ENCODE measurements at regions not wholly inside any gene's neighbourhood (a gene's known extent, or its start where the extent isn't known, plus 50 kb on each side); places are given as distances from the start of the nearest gene placed in this dataset.

DNA sequence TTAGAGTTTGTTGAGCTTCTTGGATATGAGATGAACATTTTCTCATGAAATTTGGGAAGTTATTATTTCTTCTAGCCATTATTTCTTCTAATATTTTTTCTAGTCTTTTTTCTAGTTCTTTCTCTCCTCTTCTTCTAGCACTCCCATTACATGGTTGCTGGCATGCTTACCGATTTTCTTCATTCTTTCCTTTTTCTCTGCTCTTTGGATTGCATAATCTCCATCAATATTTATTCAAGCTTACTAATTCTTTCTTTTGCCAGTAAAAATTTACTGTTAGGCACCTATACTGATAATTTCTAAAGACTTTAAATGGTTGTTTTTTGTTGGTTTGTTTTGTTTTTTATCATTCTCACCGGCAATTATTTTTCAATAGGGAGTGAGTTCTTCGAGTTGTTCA lies 114.8 kb upstream of the RASEF start:
- H3K9me3 ChIP-seq: peaks cover 39% of the 10 kb centered on the region
- ChIA-PET CTCF (no interaction called here), POLR2A (no interaction called here)
- 33% methylated on average over 3 of the region's 3 CpGs for WGBS (ENCODE audit: missing lambda C conversion rate)
- DNase-seq (ENCODE audit: low read depth in 1 of 2, low spot score in 1 of 2): no peak
- H3K27ac ChIP-seq: no peak overlapping the region
- no peak overlapping the region for H3K4me3 ChIP-seq
- no peak for FAIRE-seq
- no peak overlapping the region for H3K4me2 ChIP-seq
- no peak for TF ChIP-seq CHD4 (IDR thresholded peaks at IDR 0.05; ENCODE audit: borderline replicate concordance)
- no peak for TF ChIP-seq HES2 (IDR thresholded peaks at IDR 0.05)
- no peak for TF ChIP-seq PHF8 (IDR thresholded peaks at IDR 0.05; ENCODE audit: borderline replicate concordance, low read depth)
- TF ChIP-seq ZSCAN20 (CRISPR knock-in tag; IDR thresholded peaks at IDR 0.05): no peak
- no peak for TF ChIP-seq TP53 (CRISPR knock-in tag; IDR thresholded peaks at IDR 0.05)
- no peak for TF ChIP-seq MAX (IDR thresholded peaks at IDR 0.05)
- no peak for TF ChIP-seq MAFK (IDR thresholded peaks at IDR 0.05; ENCODE audit: partially characterized antibody)
- TF ChIP-seq TFCP2L1 (CRISPR knock-in tag; IDR thresholded peaks at IDR 0.05): no peak
- TF ChIP-seq FOXS1 (CRISPR knock-in tag; IDR thresholded peaks at IDR 0.05): no peak
- no peaks in the 10 kb centered on the region for H3K4me1 ChIP-seq
- no peak for ATAC-seq

DNA sequence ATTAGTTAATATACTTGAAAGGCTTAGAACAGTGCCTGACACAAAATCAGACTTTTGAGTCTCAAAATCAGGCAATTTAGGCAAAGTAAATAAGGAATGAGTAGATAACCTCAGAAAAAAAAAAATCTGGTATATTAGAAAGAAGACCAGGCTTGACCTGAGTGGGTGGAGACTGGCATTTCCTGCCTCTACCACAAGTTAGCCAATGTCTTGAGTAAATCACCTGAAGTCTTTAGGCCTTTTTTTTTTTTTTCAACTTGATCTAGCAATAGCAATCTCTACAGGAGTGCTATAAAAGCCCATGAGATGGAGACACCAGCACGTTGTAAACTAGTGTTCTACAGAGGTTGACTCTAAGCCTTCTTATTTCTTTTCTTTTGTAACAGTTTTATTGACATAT lies 104.2 kb upstream of the RASEF start:
- Histone ChIP-seq H3K4me1 (no peaks in the 10 kb centered on the region), H3K9me3 (peaks cover 8% of the 10 kb centered on the region; the same call in 2 of the 3 replicates), H3K27ac (no peak overlapping the region), H3K4me3 (no peak overlapping the region), H3K4me2 (no peak overlapping the region)
- no peak for TF ChIP-seq KDM1A (IDR thresholded peaks at IDR 0.05; ENCODE audit: low read depth)
- no peak for TF ChIP-seq MAZ (IDR thresholded peaks at IDR 0.05; ENCODE audit: borderline replicate concordance, low read depth, low read length)
- TF ChIP-seq HOXB13 (CRISPR knock-in tag; IDR thresholded peaks at IDR 0.05; ENCODE audit: low read depth): no peak
- TF ChIP-seq ZNF302 (CRISPR knock-in tag; IDR thresholded peaks at IDR 0.05): no peak
- TF ChIP-seq ELK1 (IDR thresholded peaks at IDR 0.05; ENCODE audit: low read depth, low read length): no peak
- TF ChIP-seq ZC3H11A (IDR thresholded peaks at IDR 0.05): no peak
- TF ChIP-seq CBX8 (IDR thresholded peaks at IDR 0.05): no peak
- ATAC-seq (no peak), FAIRE-seq (no peak), DNase-seq (ENCODE audit: low read depth in 1 of 2, low spot score in 1 of 2) (no peak)
- ChIA-PET POLR2A (no interaction called here), CTCF (no interaction called here)
- 0% methylated on average over 1 of the region's 1 CpG for WGBS (ENCODE audit: missing lambda C conversion rate)

- ChIA-PET POLR2A (no interaction called here), CTCF (no interaction called here)
- Histone ChIP-seq H3K9me3 (peaks cover 8% of the 10 kb centered on the region; the same call in 2 of the 3 replicates), H3K4me3 (no peak overlapping the region), H3K4me1 (no peaks in the 10 kb centered on the region), H3K27ac (no peak overlapping the region), H3K4me2 (no peak overlapping the region)
- 74% methylated on average over 5 of the region's 5 CpGs for WGBS (ENCODE audit: missing lambda C conversion rate)
- ATAC-seq: 0 out of 6 replicates have a peak, but pooled peaks of 1 of the 2 experiments have one; percentile 19
- DNase-seq (ENCODE audit: low read depth in 1 of 2, low spot score in 1 of 2): no peak
- FAIRE-seq: no peak
- TF ChIP-seq HOXA7 (CRISPR knock-in tag; IDR thresholded peaks at IDR 0.05) (no peak), SREBF2 (IDR thresholded peaks at IDR 0.05) (no peak), CHD2 (IDR thresholded peaks at IDR 0.05; ENCODE audit: low read length, partially characterized antibody) (no peak), RAD21 (conservative IDR thresholded peaks at IDR 0.05 in 1 of 2, IDR thresholded peaks at IDR 0.05 in 1 of 2) (no peak), EHMT2 (IDR thresholded peaks at IDR 0.05; ENCODE audit: low read depth) (no peak), BCL3 (IDR thresholded peaks at IDR 0.05) (no peak), FOXS1 (CRISPR knock-in tag; IDR thresholded peaks at IDR 0.05) (no peak), REST (IDR thresholded peaks at IDR 0.05) (no peak), HOXB5 (CRISPR knock-in tag; IDR thresholded peaks at IDR 0.05) (no peak), CBX2 (IDR thresholded peaks at IDR 0.05; ENCODE audit: borderline replicate concordance, low read depth) (no peak), RNF2 (IDR thresholded peaks at IDR 0.05; ENCODE audit: borderline replicate concordance, low read depth) (no peak)
- TF ChIP-seq, protein P1, sequence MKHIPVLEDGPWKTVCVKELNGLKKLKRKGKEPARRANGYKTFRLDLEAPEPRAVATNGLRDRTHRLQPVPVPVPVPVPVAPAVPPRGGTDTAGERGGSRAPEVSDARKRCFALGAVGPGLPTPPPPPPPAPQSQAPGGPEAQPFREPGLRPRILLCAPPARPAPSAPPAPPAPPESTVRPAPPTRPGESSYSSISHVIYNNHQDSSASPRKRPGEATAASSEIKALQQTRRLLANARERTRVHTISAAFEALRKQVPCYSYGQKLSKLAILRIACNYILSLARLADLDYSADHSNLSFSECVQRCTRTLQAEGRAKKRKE (CRISPR knock-in tag; IDR thresholded peaks at IDR 0.05; ENCODE audit: low read depth): no peak
- TF ChIP-seq, protein P2, sequence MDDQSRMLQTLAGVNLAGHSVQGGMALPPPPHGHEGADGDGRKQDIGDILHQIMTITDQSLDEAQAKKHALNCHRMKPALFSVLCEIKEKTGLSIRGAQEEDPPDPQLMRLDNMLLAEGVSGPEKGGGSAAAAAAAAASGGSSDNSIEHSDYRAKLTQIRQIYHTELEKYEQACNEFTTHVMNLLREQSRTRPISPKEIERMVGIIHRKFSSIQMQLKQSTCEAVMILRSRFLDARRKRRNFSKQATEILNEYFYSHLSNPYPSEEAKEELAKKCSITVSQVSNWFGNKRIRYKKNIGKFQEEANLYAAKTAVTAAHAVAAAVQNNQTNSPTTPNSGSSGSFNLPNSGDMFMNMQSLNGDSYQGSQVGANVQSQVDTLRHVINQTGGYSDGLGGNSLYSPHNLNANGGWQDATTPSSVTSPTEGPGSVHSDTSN (IDR thresholded peaks at IDR 0.05): no peak
These were observed 103.4 kb upstream of the RASEF start for GRCh38 chr9:83166372-83166771.
